MM.1S (cell line): ENCODE measurements at regions not wholly inside any gene's neighbourhood (a gene's known extent, or its start where the extent isn't known, plus 50 kb on each side); places are given as distances from the start of the nearest gene placed in this dataset.

Experiments
- DNase-seq: peaks from one replicate; pipeline ENCODE4 v3.0.0-alpha.2; 2015
- H2AFZ ChIP-seq: fragments of 300-600 bp; sonication (generic); 2 replicates; pipeline ENCODE4 v1.6.0; 2016; ENCODE audit warnings: antibody characterized with exemption, low read length
- H3F3A ChIP-seq: fragments of 300-600 bp; sonication (generic); 2 replicates; pipeline ENCODE4 v1.6.1; 2016; ENCODE audit warnings: mild to moderate bottlenecking, antibody characterized with exemption, low read length, moderate library complexity, mixed read lengths; ENCODE audit not compliant: insufficient read depth
- H3K27ac ChIP-seq: fragments of 300-600 bp; sonication (generic); 2 replicates; pipeline ENCODE4 v1.5.1; 2016; ENCODE audit warnings: mild to moderate bottlenecking, low read length
- H3K27me3 ChIP-seq: fragments of 300-600 bp; sonication (generic); replicated peaks from 2 replicates; pipeline ENCODE4 v1.6.0; 2016; ENCODE audit warnings: low read length; ENCODE audit not compliant: insufficient read depth
- H3K36me3 ChIP-seq: fragments of 300-600 bp; sonication (generic); replicated peaks from 2 replicates; pipeline ENCODE4 v1.6.1; 2016; ENCODE audit warnings: mild to moderate bottlenecking, low read length, mixed read lengths; ENCODE audit not compliant: insufficient read depth
- H3K4me1 ChIP-seq: fragments of 300-600 bp; sonication (generic); 2 replicates; pipeline ENCODE4 v1.6.1; 2016; ENCODE audit warnings: low read length, mixed read lengths
- H3K4me2 ChIP-seq: fragments of 300-600 bp; sonication (generic); 2 replicates; pipeline ENCODE4 v1.6.0; 2016; ENCODE audit warnings: low read depth, low read length
- H3K4me3 ChIP-seq: fragments of 300-600 bp; sonication (generic); 2 replicates; pipeline ENCODE4 v1.5.1; 2016; ENCODE audit warnings: low read length, mixed read lengths
- H3K79me2 ChIP-seq: fragments of 300-600 bp; sonication (generic); 2 replicates; pipeline ENCODE4 v1.6.1; 2016; ENCODE audit warnings: mixed run types, low read length, mixed read lengths
- H3K9ac ChIP-seq: fragments of 300-600 bp; sonication (generic); 2 replicates; pipeline ENCODE4 v1.6.1; 2016; ENCODE audit warnings: low read length, mixed read lengths
- H3K9me2 ChIP-seq: fragments of 300-600 bp; sonication (generic); replicated peaks from 2 replicates; pipeline ENCODE4 v1.6.1; 2016; ENCODE audit warnings: mild to moderate bottlenecking, low read length, mixed read lengths; ENCODE audit not compliant: insufficient read depth
- H3K9me3 ChIP-seq: fragments of 300-600 bp; sonication (generic); replicated peaks from 2 replicates; pipeline ENCODE4 v1.6.1; 2016; ENCODE audit warnings: mild to moderate bottlenecking, low read length, mixed read lengths; ENCODE audit not compliant: insufficient read depth
- H4K20me1 ChIP-seq: fragments of 300-600 bp; sonication (generic); 2 replicates; pipeline ENCODE4 v1.6.1; 2016; ENCODE audit warnings: mild to moderate bottlenecking, low read length, moderate library complexity, mixed read lengths; ENCODE audit not compliant: insufficient read depth
- EZH2 ChIP-seq: fragments of 300-600 bp; sonication (generic); optimal IDR thresholded peaks from 2 replicates; pipeline ENCODE3; 2017; ENCODE audit warnings: low read depth, mild to moderate bottlenecking, antibody characterized with exemption, low read length, mixed read lengths
- EZH2phosphoT487 ChIP-seq: fragments of 300-600 bp; sonication (generic); IDR thresholded peaks from 2 replicates; pipeline ENCODE4 v1.6.1; 2018; ENCODE audit warnings: antibody characterized with exemption, low read length
- TF ChIP-seq, protein P1 (sequence below): fragments of 300-600 bp; sonication (generic); IDR thresholded peaks from 2 replicates; pipeline ENCODE4 v1.5.1; 2016; ENCODE audit warnings: antibody characterized with exemption, low read length, mixed read lengths

DNA sequence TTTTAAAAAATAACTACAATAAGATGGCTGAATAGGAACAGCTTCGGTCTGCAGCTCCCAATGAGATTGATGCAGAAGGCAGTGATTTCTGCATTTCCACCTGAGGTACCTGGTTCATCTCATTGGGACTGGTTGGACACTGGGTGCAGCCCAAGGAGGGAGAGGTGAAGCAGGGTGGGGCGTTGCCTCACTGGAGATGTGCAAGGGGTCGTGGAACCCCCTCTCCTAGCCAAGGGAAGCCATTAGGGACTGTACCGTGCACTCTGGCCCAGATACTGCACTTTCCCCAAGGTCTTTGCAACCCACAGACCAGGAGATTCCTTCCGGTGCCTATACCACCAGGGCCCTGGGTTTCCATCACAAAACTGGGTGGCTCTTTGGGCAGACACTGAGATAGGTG, 640.1 kb downstream of the IQCM start:
- no peaks in the 10 kb centered on the region for H3K4me1 ChIP-seq
- no peak for DNase-seq
- no peaks in the 10 kb centered on the region for H4K20me1 ChIP-seq
- H3F3A ChIP-seq, result no peaks in the 10 kb centered on the region
- H2AFZ ChIP-seq, result peak overlapping the region; percentile 69
- H3K9me2 ChIP-seq, result no peaks in the 10 kb centered on the region
- H3K27ac ChIP-seq, result no peak overlapping the region
- no peaks in the 10 kb centered on the region for H3K36me3 ChIP-seq
- no peaks in the 10 kb centered on the region for H3K9me3 ChIP-seq
- H3K27me3 ChIP-seq, result no peaks in the 10 kb centered on the region
- TF ChIP-seq, protein P1, sequence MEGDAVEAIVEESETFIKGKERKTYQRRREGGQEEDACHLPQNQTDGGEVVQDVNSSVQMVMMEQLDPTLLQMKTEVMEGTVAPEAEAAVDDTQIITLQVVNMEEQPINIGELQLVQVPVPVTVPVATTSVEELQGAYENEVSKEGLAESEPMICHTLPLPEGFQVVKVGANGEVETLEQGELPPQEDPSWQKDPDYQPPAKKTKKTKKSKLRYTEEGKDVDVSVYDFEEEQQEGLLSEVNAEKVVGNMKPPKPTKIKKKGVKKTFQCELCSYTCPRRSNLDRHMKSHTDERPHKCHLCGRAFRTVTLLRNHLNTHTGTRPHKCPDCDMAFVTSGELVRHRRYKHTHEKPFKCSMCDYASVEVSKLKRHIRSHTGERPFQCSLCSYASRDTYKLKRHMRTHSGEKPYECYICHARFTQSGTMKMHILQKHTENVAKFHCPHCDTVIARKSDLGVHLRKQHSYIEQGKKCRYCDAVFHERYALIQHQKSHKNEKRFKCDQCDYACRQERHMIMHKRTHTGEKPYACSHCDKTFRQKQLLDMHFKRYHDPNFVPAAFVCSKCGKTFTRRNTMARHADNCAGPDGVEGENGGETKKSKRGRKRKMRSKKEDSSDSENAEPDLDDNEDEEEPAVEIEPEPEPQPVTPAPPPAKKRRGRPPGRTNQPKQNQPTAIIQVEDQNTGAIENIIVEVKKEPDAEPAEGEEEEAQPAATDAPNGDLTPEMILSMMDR, result no peak
- no peak for TF ChIP-seq EZH2phosphoT487
- TF ChIP-seq EZH2, result no peak
- H3K4me2 ChIP-seq, result peak overlapping the region; percentile 39; the same call in 1 of the 2 replicates
- no peak overlapping the region for H3K9ac ChIP-seq
- no peaks in the 10 kb centered on the region for H3K79me2 ChIP-seq
- H3K4me3 ChIP-seq, result no peak overlapping the region

DNA sequence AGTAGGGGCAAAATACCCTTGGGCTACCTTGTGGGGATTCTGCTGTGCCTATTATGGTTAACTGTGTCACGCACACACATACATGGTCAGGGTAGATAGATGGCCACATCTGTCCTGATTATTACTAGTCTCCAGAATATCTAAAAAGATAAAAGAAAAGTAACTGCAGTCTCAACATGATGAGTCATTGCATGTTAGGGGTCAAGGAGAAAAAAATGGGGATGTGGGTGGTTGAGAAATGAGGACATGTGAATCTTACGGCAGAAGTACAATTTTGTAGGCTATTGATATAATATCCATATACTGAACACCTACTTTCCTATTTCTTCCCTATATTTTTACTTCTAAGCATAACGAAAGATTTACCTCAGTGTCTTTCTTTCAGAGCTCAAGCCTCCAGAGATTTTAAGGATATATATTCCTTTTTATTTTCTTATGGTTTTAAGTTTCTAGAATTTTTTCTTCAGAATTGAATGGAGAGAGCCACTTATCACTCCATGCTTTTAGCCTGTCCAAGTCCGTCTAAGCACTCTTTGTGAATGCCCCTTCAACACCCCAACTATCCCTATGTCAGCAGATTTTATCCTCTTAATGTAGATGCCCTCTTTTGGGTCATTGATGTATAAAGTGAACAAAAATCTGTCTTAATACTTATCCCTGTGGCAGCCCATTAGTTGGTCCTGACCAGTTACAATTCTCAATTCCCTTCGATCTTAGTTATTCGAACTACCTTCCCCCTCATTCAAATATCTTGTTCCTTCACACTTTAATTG, 642.2 kb downstream of the IQCM start:
- H3K27me3 ChIP-seq, result no peaks in the 10 kb centered on the region
- no peaks in the 10 kb centered on the region for H3K36me3 ChIP-seq
- H3K27ac ChIP-seq, result no peak overlapping the region
- H3K9ac ChIP-seq, result no peak overlapping the region
- TF ChIP-seq, protein P1, result no peak
- no peak for TF ChIP-seq EZH2
- TF ChIP-seq EZH2phosphoT487, result no peak
- no peak for DNase-seq
- H3K9me3 ChIP-seq, result no peaks in the 10 kb centered on the region
- H3K9me2 ChIP-seq, result no peaks in the 10 kb centered on the region
- H3K4me3 ChIP-seq, result no peak overlapping the region
- no peaks in the 10 kb centered on the region for H3K79me2 ChIP-seq
- no peaks in the 10 kb centered on the region for H3K4me1 ChIP-seq
- no peaks in the 10 kb centered on the region for H3F3A ChIP-seq
- no peak overlapping the region for H3K4me2 ChIP-seq
- no peak overlapping the region for H2AFZ ChIP-seq
- no peaks in the 10 kb centered on the region for H4K20me1 ChIP-seq

DNA sequence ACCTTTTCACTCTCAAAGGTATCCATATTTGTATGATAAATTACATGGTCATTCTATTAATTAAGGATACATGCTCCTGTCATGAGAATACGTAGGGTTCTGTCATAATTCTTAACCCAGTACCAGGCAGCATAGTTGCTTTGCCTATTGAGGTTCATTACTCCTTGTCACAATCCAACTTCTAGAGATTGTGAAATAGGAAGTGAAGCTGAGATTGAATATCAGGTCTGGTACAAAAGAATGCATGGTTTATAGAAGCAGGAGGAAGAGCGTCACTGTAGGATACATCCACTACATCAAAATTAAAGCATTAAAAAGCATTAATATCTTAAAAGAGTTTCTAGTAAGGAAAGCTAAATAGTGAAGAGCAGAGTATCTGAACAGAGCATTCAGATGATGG, 647.0 kb downstream of the IQCM start:
- Histone ChIP-seq H3F3A (no peaks in the 10 kb centered on the region), H3K79me2 (no peaks in the 10 kb centered on the region), H2AFZ (no peak overlapping the region), H3K9me2 (no peaks in the 10 kb centered on the region), H4K20me1 (no peaks in the 10 kb centered on the region), H3K4me2 (no peak overlapping the region), H3K9ac (no peak overlapping the region), H3K4me1 (no peaks in the 10 kb centered on the region), H3K36me3 (no peaks in the 10 kb centered on the region), H3K9me3 (no peaks in the 10 kb centered on the region), H3K27me3 (no peaks in the 10 kb centered on the region), H3K4me3 (no peak overlapping the region), H3K27ac (no peak overlapping the region)
- TF ChIP-seq EZH2phosphoT487, result no peak
- TF ChIP-seq, protein P1, result no peak
- DNase-seq, result no peak
